ENCODE measurements at regions not wholly inside any gene's neighbourhood (a gene's known extent, or its start where the extent isn't known, plus 50 kb on each side); places are given as distances from the start of the nearest gene placed in this dataset.

DNA sequence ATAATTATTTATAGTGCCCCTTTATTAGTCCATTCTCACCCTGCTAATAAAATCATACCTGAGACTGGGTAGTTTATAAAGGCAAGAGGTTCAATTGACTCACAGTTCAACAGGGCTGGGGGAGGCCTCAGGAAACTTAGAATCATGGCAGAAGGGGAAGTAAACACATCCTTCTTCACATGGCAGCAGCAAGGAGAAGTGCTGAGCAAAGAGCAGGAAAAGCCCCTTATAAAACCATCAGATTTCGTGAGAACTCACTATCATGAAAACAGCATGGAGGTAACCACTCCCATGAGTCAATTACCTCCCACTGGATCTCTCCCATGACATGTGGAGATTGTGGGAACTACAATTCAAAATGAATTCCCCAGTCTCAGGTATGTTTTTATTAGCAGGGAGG lies 89.9 kb upstream of the STARD13 start:
- Histone ChIP-seq H3K36me3 (ENCODE audit: insufficient read depth, low read length) (no peaks in the 10 kb centered on the region), H3K9ac (ENCODE audit: low read length) (no peak overlapping the region), H3F3A (ENCODE audit: insufficient read depth, low read length, poor library complexity, severe bottlenecking) (no peaks in the 10 kb centered on the region), H3K9me3 (ENCODE audit: low read length) (no peaks in the 10 kb centered on the region), H3K27me3 (ENCODE audit: insufficient read depth, low read depth, low read length) (no peaks in the 10 kb centered on the region), H3K79me2 (replicated peaks; ENCODE audit: insufficient read depth, low read length) (no peaks in the 10 kb centered on the region), H2AFZ (ENCODE audit: low read depth, low read length) (no peak overlapping the region), H4K20me1 (ENCODE audit: insufficient read depth) (no peaks in the 10 kb centered on the region), H3K9me2 (ENCODE audit: insufficient read depth, low read length) (no peaks in the 10 kb centered on the region), H3K4me3 (ENCODE audit: low read length) (no peak overlapping the region), H3K4me2 (ENCODE audit: low read length) (no peak overlapping the region), H3K27ac (ENCODE audit: low read length) (no peak overlapping the region)
- no peak for TF ChIP-seq RAD21 (conservative IDR thresholded peaks at IDR 0.05)
- no peak for TF ChIP-seq EZH2 (IDR thresholded peaks at IDR 0.05; ENCODE audit: borderline replicate concordance, insufficient read depth, low read length, poor library complexity, severe bottlenecking)
- TF ChIP-seq EP300 (conservative IDR thresholded peaks at IDR 0.05; ENCODE audit: poor library complexity, severe bottlenecking): no peak
- TF ChIP-seq POLR2AphosphoS5 (IDR thresholded peaks at IDR 0.05): no peak
- no peak for TF ChIP-seq SMC3 (conservative IDR thresholded peaks at IDR 0.05; ENCODE audit: poor library complexity)
- TF ChIP-seq, protein P1, sequence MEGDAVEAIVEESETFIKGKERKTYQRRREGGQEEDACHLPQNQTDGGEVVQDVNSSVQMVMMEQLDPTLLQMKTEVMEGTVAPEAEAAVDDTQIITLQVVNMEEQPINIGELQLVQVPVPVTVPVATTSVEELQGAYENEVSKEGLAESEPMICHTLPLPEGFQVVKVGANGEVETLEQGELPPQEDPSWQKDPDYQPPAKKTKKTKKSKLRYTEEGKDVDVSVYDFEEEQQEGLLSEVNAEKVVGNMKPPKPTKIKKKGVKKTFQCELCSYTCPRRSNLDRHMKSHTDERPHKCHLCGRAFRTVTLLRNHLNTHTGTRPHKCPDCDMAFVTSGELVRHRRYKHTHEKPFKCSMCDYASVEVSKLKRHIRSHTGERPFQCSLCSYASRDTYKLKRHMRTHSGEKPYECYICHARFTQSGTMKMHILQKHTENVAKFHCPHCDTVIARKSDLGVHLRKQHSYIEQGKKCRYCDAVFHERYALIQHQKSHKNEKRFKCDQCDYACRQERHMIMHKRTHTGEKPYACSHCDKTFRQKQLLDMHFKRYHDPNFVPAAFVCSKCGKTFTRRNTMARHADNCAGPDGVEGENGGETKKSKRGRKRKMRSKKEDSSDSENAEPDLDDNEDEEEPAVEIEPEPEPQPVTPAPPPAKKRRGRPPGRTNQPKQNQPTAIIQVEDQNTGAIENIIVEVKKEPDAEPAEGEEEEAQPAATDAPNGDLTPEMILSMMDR (IDR thresholded peaks at IDR 0.05; ENCODE audit: poor library complexity, severe bottlenecking): no peak
- no peak for TF ChIP-seq TAF1 (IDR thresholded peaks at IDR 0.05; ENCODE audit: low read depth)
- TF ChIP-seq, protein P2, sequence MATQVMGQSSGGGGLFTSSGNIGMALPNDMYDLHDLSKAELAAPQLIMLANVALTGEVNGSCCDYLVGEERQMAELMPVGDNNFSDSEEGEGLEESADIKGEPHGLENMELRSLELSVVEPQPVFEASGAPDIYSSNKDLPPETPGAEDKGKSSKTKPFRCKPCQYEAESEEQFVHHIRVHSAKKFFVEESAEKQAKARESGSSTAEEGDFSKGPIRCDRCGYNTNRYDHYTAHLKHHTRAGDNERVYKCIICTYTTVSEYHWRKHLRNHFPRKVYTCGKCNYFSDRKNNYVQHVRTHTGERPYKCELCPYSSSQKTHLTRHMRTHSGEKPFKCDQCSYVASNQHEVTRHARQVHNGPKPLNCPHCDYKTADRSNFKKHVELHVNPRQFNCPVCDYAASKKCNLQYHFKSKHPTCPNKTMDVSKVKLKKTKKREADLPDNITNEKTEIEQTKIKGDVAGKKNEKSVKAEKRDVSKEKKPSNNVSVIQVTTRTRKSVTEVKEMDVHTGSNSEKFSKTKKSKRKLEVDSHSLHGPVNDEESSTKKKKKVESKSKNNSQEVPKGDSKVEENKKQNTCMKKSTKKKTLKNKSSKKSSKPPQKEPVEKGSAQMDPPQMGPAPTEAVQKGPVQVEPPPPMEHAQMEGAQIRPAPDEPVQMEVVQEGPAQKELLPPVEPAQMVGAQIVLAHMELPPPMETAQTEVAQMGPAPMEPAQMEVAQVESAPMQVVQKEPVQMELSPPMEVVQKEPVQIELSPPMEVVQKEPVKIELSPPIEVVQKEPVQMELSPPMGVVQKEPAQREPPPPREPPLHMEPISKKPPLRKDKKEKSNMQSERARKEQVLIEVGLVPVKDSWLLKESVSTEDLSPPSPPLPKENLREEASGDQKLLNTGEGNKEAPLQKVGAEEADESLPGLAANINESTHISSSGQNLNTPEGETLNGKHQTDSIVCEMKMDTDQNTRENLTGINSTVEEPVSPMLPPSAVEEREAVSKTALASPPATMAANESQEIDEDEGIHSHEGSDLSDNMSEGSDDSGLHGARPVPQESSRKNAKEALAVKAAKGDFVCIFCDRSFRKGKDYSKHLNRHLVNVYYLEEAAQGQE (IDR thresholded peaks at IDR 0.05; ENCODE audit: borderline replicate concordance): no peak
- TF ChIP-seq MXI1 (conservative IDR thresholded peaks at IDR 0.05; ENCODE audit: poor library complexity, severe bottlenecking): no peak

DNA sequence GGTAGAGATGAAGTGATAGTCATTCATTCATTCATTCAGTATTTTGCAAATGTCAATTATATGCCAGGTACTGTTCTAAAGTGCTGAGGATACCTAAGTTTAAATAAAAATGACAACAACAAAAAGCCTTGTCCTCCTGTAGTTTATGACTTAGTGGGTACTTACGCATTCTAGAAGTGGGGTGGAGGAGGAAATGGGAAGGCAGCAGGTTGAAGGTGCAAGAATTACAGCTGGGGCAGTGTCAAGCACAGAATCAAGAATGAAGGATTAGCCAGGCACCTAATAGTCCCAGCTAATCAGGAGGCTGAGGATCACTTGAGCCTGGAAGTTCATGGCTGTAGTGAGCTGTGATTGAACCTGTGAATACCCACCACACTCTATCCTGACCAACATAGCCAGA lies 90.7 kb upstream of the STARD13 start:
- Histone ChIP-seq H3K27ac (ENCODE audit: low read length) (no peak overlapping the region), H4K20me1 (ENCODE audit: insufficient read depth) (no peaks in the 10 kb centered on the region), H3K79me2 (replicated peaks; ENCODE audit: insufficient read depth, low read length) (no peaks in the 10 kb centered on the region), H3K4me3 (ENCODE audit: low read length) (no peak overlapping the region), H3K36me3 (ENCODE audit: insufficient read depth, low read length) (no peaks in the 10 kb centered on the region), H3F3A (ENCODE audit: insufficient read depth, low read length, poor library complexity, severe bottlenecking) (no peaks in the 10 kb centered on the region), H3K9me2 (ENCODE audit: insufficient read depth, low read length) (no peaks in the 10 kb centered on the region), H3K4me2 (ENCODE audit: low read length) (no peak overlapping the region), H3K9me3 (ENCODE audit: low read length) (no peaks in the 10 kb centered on the region), H3K9ac (ENCODE audit: low read length) (no peak overlapping the region), H3K27me3 (ENCODE audit: insufficient read depth, low read depth, low read length) (no peaks in the 10 kb centered on the region), H2AFZ (ENCODE audit: low read depth, low read length) (no peak overlapping the region)
- TF ChIP-seq TAF1 (IDR thresholded peaks at IDR 0.05; ENCODE audit: low read depth): no peak
- TF ChIP-seq EP300 (conservative IDR thresholded peaks at IDR 0.05; ENCODE audit: poor library complexity, severe bottlenecking): no peak
- TF ChIP-seq, protein P2 (IDR thresholded peaks at IDR 0.05; ENCODE audit: borderline replicate concordance): no peak
- TF ChIP-seq MXI1 (conservative IDR thresholded peaks at IDR 0.05; ENCODE audit: poor library complexity, severe bottlenecking): no peak
- TF ChIP-seq, protein P1 (IDR thresholded peaks at IDR 0.05; ENCODE audit: poor library complexity, severe bottlenecking): no peak
- TF ChIP-seq EZH2 (IDR thresholded peaks at IDR 0.05; ENCODE audit: borderline replicate concordance, insufficient read depth, low read length, poor library complexity, severe bottlenecking): no peak
- TF ChIP-seq RAD21 (conservative IDR thresholded peaks at IDR 0.05): no peak
- TF ChIP-seq SMC3 (conservative IDR thresholded peaks at IDR 0.05; ENCODE audit: poor library complexity): no peak
- no peak for TF ChIP-seq POLR2AphosphoS5 (IDR thresholded peaks at IDR 0.05)
